Fibroblast of pulmonary artery (primary cell): ENCODE measurements at regions not wholly inside any gene's neighbourhood (a gene's known extent, or its start where the extent isn't known, plus 50 kb on each side); places are given as distances from the start of the nearest gene placed in this dataset.

Experiments used
- DNase-seq: peaks from one replicate; pipeline ENCODE4 v3.0.0-alpha.2; 2010; ENCODE audit warnings: low read depth
- H3K4me3 ChIP-seq: replicated peaks from 2 replicates; pipeline ENCODE4 v1.5.1; 2011; ENCODE audit warnings: low read depth, mild to moderate bottlenecking, control low read depth, low read length, moderate library complexity
- CTCF ChIP-seq: IDR thresholded peaks from 2 replicates; pipeline ENCODE4 v1.5.1; 2011; ENCODE audit warnings: mild to moderate bottlenecking, control low read depth, low read length, inconsistent platforms; ENCODE audit errors: missing control alignments

GRCh38 chr1:34670982-34671381 lies 83.9 kb upstream of the GJB5 start:
- no peak for DNase-seq
- no peak overlapping the region for H3K4me3 ChIP-seq
- no peak for TF ChIP-seq CTCF

- TF ChIP-seq CTCF, result no peak
- no peak overlapping the region for H3K4me3 ChIP-seq
- DNase-seq, result no peak
Observed at GRCh38 chr1:34671887-34672286, 83.0 kb upstream of the GJB5 start.

- TF ChIP-seq CTCF, result peak; percentile 88
- H3K4me3 ChIP-seq, result no peak overlapping the region
- DNase-seq, result peak; percentile 50
Observed at GRCh38 chr1:34681480-34682451, 73.1 kb upstream of the GJB5 start.

- H3K4me3 ChIP-seq, result no peak overlapping the region
- no peak for TF ChIP-seq CTCF
- no peak for DNase-seq
Observed at GRCh38 chr1:34682452-34683223, 72.2 kb upstream of the GJB5 start.

GRCh38 chr1:34683616-34684015 lies 71.2 kb upstream of the GJB5 start:
- DNase-seq, result no peak
- no peak overlapping the region for H3K4me3 ChIP-seq
- TF ChIP-seq CTCF, result no peak

GRCh38 chr1:34684266-34684665 lies 70.6 kb upstream of the GJB5 start:
- DNase-seq, result no peak
- no peak for TF ChIP-seq CTCF
- no peak overlapping the region for H3K4me3 ChIP-seq
